HG03066 (cell line): ENCODE measurements at regions not wholly inside any gene's neighbourhood (a gene's known extent, or its start where the extent isn't known, plus 50 kb on each side); places are given as distances from the start of the nearest gene placed in this dataset.
"Not testable (repeated sequence)": the region's sequence is repeated elsewhere in the genome, so short reads cannot be mapped to it uniquely, and the experiment has no call there.

Source experiments
- ATAC-seq: cut with Tn5 transposase; IDR thresholded peaks from one replicate; pipeline ENCODE4 v1.9.1; 2021; ENCODE audit warnings: low read depth; ENCODE audit not compliant: unreplicated experiment

- no peak for ATAC-seq
Measured at GRCh38 chr2:193267496-193268002, 1072.8 kb upstream of the TMEFF2 start.

GRCh38 chr2:193253014-193253530 is 1058.3 kb upstream of the TMEFF2 start:
- ATAC-seq, result no peak

- ATAC-seq, result no peak
Measured at GRCh38 chr2:193251909-193252308, 1057.2 kb upstream of the TMEFF2 start.

- ATAC-seq, result no peak
Measured at GRCh38 chr2:193250389-193250788, 1055.7 kb upstream of the TMEFF2 start.

DNA sequence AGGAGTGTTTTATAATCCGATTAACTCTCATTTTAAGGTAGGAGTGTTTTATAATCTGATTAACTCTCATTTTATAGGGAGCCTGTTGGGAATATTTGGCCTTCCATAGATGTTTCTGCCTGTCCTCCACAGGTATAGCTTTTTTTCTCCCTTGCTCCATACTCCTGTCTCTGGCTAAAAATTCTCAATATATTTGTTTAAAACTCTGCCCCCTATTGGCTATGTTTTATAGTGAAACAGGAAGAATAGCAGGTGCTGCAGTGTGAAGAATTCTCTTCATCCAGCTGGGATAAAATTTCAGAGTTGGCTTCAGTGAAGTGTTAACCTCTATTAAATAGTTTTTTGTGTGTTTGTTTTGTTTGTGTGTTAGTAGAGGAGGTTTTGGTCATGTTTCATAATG is 1046.0 kb upstream of the TMEFF2 start:
- peak; percentile 68 for ATAC-seq

- no peak for ATAC-seq
Measured at GRCh38 chr2:193231634-193232033, 1036.9 kb upstream of the TMEFF2 start.

DNA sequence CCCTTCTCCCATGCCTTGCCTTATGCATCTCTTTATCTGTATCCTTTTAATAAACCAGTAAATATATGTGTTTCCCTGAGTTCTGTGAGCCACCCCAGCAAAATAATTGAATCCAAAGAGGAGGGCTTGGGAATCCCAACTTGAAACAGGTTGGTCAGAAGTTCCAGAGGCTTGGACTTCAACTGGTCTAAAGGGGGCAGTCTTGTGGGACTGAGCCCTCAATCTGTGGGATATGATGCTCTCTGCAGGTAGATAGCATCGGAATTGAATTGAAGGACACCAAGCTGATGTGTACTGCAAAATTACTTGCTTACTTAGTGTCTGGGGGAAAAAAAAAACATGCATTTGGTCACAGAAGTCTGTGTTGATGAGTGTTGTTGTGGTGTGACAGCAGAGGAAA is 1033.5 kb upstream of the TMEFF2 start:
- no peak for ATAC-seq

GRCh38 chr2:193222454-193222853 is 1027.7 kb upstream of the TMEFF2 start:
- no peak for ATAC-seq

GRCh38 chr2:193219413-193219812 is 1024.7 kb upstream of the TMEFF2 start:
- no peak for ATAC-seq

DNA sequence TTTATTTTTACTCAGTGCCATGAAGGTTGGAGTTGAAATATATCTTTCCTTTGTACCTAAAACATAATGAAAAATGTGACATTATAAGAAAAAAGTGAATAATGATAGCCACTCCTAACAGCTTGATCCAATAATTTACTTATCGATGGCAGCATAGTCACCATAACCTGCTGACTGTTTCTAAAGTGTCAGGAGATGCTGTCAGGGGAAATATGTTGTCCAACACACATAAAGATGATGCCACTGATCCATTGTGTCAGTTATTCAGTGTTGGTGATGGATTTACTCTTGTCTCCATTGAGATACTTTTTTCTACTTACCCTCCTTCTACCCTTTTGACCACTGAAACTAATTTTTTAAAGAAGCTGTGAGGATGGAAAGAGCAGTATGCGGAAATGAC is 1006.9 kb upstream of the TMEFF2 start:
- ATAC-seq, result no peak

DNA sequence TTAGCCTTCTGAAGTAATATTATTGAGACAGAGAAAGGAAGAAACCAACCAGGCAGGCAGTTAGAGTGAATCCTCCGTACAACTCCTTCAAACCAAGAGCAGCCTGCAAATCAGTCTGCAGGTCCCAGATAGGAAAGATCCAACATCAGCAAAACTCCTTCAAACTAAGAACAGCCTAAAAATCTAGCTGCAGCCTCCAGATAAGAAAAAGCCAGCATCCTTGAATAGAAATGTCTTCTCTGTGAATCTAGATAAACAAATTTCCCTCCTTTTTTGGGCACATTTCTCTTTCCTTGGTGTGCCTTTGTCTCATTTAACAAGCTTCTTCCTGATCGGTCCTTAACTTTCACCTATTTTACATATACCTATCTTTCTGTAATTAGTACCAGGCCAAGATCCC is 1004.6 kb upstream of the TMEFF2 start:
- no peak for ATAC-seq

DNA sequence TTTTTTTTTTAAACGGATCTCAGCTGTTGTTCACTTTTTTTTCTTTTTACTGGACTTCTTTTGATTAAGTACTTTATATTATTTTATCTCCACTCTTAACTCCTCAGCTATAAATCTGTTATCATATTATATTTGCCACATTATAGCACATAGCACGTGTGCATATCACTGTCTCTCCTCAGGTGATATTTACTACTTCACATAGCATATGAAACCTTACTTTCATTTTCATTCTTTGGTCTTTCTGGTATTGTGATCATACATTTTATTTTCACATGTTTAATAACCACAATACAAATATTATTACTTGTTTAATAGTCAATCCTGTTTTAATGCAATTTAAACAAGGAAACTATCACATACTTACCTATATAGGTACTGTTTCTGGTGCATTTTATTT is 993.1 kb upstream of the TMEFF2 start:
- no peak for ATAC-seq

DNA sequence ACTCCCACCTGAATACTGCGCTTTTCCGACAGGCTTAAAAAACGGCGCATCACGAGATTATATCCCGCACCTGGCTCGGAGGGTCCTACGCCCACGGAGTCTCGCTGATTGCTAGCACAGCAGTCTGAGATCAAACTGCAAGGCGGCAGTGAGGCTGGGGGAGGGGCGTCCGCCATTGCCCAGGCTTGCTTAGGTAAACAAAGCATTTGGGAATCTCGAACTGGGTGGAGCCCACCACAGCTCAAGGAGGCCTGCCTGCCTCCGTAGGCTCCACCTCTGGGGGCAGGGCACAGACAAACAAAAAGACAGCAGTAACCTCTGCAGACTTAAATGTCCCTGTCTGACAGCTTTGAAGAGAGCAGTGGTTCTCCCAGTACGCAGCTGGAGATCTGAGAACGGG is 976.2 kb upstream of the TMEFF2 start:
- ATAC-seq, result not testable (repeated sequence)

DNA sequence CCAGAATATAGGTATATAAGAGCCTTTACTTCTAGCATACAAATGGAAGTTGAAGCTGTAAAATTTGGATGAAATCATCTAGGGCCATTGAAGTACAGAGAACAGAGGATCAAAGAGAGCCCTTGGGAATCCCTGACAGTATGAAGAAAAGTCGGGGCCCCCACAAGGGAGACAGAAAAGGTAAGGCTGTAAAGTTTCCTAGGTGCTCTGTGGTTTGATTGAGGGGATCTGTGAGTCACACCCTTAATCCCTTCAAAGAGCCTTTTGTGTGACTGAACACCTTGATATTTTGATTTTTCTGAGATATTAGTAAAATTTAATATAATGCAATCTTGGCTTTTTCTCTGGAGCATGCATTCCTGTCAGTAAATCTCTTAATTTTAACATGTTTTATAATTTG is 961.7 kb upstream of the TMEFF2 start:
- no peak for ATAC-seq

GRCh38 chr2:193154076-193154475 is 959.3 kb upstream of the TMEFF2 start:
- ATAC-seq, result no peak

GRCh38 chr2:193153576-193153975 is 958.8 kb upstream of the TMEFF2 start:
- ATAC-seq, result no peak

GRCh38 chr2:193142467-193142866 is 947.7 kb upstream of the TMEFF2 start:
- ATAC-seq, result not testable (repeated sequence)

DNA sequence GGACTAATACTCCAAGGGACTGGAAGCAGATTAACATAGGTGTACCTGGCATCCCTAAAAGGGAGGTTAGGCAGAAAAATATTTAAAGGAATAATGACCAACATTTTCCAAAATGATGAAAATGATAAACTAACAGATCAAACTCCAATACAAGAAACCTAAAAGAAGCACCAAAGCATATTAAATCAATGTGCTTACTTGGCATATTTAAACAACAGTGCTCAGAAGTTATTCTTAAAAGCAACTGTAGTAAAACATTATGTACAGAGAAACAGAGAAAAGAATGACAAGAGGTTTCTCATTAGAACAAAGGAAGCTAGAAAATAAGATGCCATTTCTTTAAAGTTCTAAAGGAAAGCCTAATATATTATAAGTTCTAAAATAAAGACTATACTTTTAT is 947.3 kb upstream of the TMEFF2 start:
- no peak for ATAC-seq

DNA sequence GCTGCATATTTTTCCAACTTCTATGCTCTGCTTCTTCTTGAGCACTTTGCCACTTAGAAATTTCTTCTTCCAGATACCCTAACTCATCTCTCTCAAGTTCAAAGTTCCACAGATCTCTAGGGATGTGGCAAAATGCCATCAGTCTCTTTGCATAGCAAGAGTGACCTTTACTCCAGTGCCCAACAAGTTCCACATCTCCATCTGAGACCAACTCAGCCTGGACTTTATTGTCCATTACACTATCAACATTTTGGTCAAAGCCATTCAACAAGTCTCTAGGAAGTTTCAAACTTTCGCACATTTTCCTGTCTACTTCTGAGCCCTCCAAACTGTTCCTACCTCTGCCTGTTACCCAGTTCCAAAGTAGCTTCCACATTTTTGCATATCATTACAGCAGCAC is 946.2 kb upstream of the TMEFF2 start:
- not testable (repeated sequence) for ATAC-seq

GRCh38 chr2:193124815-193125214 is 930.1 kb upstream of the TMEFF2 start:
- ATAC-seq, result no peak

GRCh38 chr2:193114827-193115226 is 920.1 kb upstream of the TMEFF2 start:
- ATAC-seq, result no peak

- ATAC-seq, result no peak
Measured at GRCh38 chr2:193112986-193113385, 918.3 kb upstream of the TMEFF2 start.

- no peak for ATAC-seq
Measured at GRCh38 chr2:193103064-193103463, 908.3 kb upstream of the TMEFF2 start.
